ENCODE measurements at regions not wholly inside any gene's neighbourhood (a gene's known extent, or its start where the extent isn't known, plus 50 kb on each side); places are given as distances from the start of the nearest gene placed in this dataset.
A peak's percentile ranks its signal among the peaks of the same experiment; 100 is the strongest.

DNA sequence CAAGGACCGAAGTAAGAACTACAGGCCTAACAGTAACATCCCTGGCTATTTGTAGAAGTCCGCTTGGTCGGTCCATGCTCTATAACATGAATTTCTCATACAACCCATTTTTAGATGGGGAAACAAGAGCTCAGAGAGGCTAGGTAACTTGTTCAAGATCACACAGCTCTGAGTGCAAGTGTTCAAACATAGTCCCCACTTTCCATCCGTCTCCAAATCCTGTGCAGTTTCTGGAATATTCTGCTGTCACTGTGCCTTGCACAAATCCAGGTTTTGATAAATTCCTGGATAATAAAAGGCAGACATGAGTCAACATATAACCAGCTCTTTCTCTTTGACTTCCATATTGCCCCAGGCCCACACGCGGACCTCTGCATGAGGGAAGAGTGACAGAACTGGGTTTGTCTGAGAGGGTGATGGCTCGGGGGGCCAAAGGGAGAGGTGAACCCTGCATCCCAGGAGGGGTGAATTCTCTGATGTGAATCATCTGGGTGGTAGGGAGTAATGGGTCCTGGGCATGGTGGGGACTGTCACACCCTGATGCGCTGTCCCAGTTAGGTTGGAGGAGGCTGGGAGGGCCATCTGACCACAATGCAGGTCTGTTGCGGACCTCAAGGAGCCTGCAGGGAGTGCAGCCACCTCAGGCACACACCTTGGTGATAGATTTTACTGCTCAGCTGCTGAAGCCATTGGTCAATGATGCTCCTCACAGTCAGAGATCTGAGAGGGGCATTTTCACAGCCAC is 162.2 kb downstream of the SMAD6 start:
- Histone ChIP-seq H3K27ac (ENCODE audit: extremely low read depth, low read depth, low read length) (no peak overlapping the region), H3K9me3 (replicated peaks; ENCODE audit: control insufficient read depth, insufficient read depth, low read depth, low read length) (no peaks in the 10 kb centered on the region), H3K4me1 (replicated peaks in 1 of 2; ENCODE audit: control insufficient read depth in 2 of 2, insufficient read depth in 2 of 2, low read length in 2 of 2) (peaks cover 0 to 13% of the 10 kb centered on the region in 2 experiments; a peak in 3 of 5 replicates), H3K36me3 (ENCODE audit: control insufficient read depth, insufficient read depth, low read length) (no peaks in the 10 kb centered on the region), H3K4me3 (no peak overlapping the region), H3K27me3 (ENCODE audit: control insufficient read depth in 2 of 2, insufficient read depth in 2 of 2, low read length in 2 of 2) (peaks cover 0 to 5% of the 10 kb centered on the region in 2 experiments; a peak in 2 of 5 replicates), H4K20me1 (replicated peaks; ENCODE audit: control insufficient read depth, insufficient read depth, low read length) (no peaks in the 10 kb centered on the region), H3K9me1 (ENCODE audit: control insufficient read depth, insufficient read depth, low read length) (no peaks in the 10 kb centered on the region), H3K9ac (ENCODE audit: insufficient read depth in 1 of 2, low read depth in 2 of 2, low read length in 2 of 2) (no peak overlapping the region), H3K79me2 (ENCODE audit: control insufficient read depth, insufficient read depth, low read length) (no peaks in the 10 kb centered on the region), H3K4me2 (ENCODE audit: insufficient read depth, low read length) (no peak overlapping the region), H2AFZ (ENCODE audit: low read depth, low read length) (no peak overlapping the region)
- ATAC-seq (no peak), DNase-seq (ENCODE audit: extremely low read depth in 1 of 4, low spot score in 3 of 4) (no peak), FAIRE-seq (no peak)
- in situ Hi-C loops (cut with MboI) (no loop called here), intact Hi-C loops (cut with micrococcal nuclease) (loop anchor here (5.0 kb wide), 1 partner anchor 38 kb away; no protein-coding TSS in a partner anchor)
- ChIA-PET CTCF (ENCODE audit: low intra/inter-chr PET ratio) (interaction anchor here (1.4 kb wide), 1 partner anchor 75 kb away, joined by 4 read pairs; no protein-coding TSS in a partner anchor), POLR2A (interaction anchor here (0.7 kb wide), 1 partner anchor 19 kb away, joined by 3 read pairs; no protein-coding TSS in a partner anchor)
- BruUV-seq (replicated peaks), result no TSS peak
- 50% methylated on average over 9 of the region's 9 CpGs for WGBS (ENCODE audit: insufficient coverage, low coverage, missing lambda C conversion rate)
- TF ChIP-seq HMGN3 (IDR thresholded peaks at IDR 0.05; ENCODE audit: borderline replicate concordance, extremely low read depth, insufficient read length, low read depth, low read length), result no peak
- TF ChIP-seq, protein P1, sequence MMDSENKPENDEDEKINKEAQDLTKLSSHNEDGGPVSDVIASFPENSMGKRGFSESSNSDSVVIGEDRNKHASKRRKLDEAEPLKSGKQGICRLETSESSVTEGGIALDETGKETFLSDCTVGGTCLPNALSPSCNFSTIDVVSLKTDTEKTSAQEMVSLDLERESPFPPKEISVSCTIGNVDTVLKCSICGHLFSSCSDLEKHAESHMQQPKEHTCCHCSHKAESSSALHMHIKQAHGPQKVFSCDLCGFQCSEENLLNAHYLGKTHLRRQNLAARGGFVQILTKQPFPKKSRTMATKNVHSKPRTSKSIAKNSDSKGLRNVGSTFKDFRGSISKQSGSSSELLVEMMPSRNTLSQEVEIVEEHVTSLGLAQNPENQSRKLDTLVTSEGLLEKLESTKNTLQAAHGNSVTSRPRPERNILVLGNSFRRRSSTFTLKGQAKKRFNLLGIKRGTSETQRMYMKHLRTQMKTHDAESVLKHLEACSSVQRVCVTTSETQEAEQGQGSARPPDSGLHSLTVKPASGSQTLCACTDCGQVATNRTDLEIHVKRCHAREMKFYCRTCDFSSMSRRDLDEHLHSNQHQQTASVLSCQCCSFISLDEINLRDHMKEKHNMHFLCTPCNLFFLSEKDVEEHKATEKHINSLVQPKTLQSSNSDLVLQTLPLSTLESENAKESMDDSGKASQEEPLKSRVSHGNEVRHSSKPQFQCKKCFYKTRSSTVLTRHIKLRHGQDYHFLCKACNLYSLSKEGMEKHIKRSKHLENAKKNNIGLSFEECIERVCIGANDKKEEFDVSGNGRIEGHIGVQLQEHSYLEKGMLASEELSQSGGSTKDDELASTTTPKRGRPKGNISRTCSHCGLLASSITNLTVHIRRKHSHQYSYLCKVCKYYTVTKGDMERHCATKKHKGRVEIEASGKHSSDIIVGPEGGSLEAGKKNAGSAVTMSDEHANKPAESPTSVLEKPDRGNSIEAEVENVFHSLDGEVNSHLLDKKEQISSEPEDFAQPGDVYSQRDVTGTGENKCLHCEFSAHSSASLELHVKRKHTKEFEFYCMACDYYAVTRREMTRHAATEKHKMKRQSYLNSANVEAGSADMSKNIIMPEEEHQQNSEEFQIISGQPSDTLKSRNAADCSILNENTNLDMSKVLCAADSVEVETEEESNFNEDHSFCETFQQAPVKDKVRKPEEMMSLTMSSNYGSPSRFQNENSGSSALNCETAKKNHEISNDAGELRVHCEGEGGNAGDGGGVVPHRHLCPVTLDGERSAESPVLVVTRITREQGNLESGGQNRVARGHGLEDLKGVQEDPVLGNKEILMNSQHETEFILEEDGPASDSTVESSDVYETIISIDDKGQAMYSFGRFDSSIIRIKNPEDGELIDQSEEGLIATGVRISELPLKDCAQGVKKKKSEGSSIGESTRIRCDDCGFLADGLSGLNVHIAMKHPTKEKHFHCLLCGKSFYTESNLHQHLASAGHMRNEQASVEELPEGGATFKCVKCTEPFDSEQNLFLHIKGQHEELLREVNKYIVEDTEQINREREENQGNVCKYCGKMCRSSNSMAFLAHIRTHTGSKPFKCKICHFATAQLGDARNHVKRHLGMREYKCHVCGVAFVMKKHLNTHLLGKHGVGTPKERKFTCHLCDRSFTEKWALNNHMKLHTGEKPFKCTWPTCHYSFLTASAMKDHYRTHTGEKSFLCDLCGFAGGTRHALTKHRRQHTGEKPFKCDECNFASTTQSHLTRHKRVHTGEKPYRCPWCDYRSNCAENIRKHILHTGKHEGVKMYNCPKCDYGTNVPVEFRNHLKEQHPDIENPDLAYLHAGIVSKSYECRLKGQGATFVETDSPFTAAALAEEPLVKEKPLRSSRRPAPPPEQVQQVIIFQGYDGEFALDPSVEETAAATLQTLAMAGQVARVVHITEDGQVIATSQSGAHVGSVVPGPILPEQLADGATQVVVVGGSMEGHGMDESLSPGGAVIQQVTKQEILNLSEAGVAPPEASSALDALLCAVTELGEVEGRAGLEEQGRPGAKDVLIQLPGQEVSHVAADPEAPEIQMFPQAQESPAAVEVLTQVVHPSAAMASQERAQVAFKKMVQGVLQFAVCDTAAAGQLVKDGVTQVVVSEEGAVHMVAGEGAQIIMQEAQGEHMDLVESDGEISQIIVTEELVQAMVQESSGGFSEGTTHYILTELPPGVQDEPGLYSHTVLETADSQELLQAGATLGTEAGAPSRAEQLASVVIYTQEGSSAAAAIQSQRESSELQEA (IDR thresholded peaks at IDR 0.05; ENCODE audit: low read depth), result no peak
- no peak for TF ChIP-seq SREBF2 (CRISPR knock-in tag; IDR thresholded peaks at IDR 0.05)
- TF ChIP-seq GTF2F1 (IDR thresholded peaks at IDR 0.05; ENCODE audit: low read depth, low read length), result no peak
- no peak for TF ChIP-seq CEBPG (CRISPR knock-in tag; IDR thresholded peaks at IDR 0.05)
- TF ChIP-seq CEBPG (tag; conservative IDR thresholded peaks at IDR 0.05 in 1 of 2, IDR thresholded peaks at IDR 0.05 in 1 of 2), result no peak
- TF ChIP-seq TEAD2 (tag; IDR thresholded peaks at IDR 0.05), result no peak
- peak; percentile 38 for TF ChIP-seq ZFP36 (IDR thresholded peaks at IDR 0.05; ENCODE audit: low read depth, low read length, partially characterized antibody)
- TF ChIP-seq THAP12 (CRISPR knock-in tag; IDR thresholded peaks at IDR 0.05), result no peak
- no peak for TF ChIP-seq HNRNPH1 (optimal IDR thresholded peaks at IDR 0.05; ENCODE audit: low read depth, low read length)
- peak; percentile 52 for TF ChIP-seq RBM25 (IDR thresholded peaks at IDR 0.05; ENCODE audit: low read depth, low read length, severe bottlenecking)
